ENCODE measurements at regions not wholly inside any gene's neighbourhood (a gene's known extent, or its start where the extent isn't known, plus 50 kb on each side); places are given as distances from the start of the nearest gene placed in this dataset.

GRCh38 chr22:49719046-49719445 lies 108.6 kb downstream of the BRD1 start:
- TF ChIP-seq CTCF (IDR thresholded peaks at IDR 0.05) (no peak), POLR2A (IDR thresholded peaks at IDR 0.05) (no peak)
